GM23248 (cell line): ENCODE measurements at regions not wholly inside any gene's neighbourhood (a gene's known extent, or its start where the extent isn't known, plus 50 kb on each side); places are given as distances from the start of the nearest gene placed in this dataset.

ENCODE experiments used
- EZH2 ChIP-seq: fragments of 200-600 bp; sonication (generic); IDR thresholded peaks from 2 replicates; pipeline ENCODE4 v1.6.1; 2018; ENCODE audit warnings: antibody characterized with exemption, mild to moderate bottlenecking; ENCODE audit not compliant: insufficient read depth, poor library complexity, severe bottlenecking
- EZH2phosphoT487 ChIP-seq: fragments of 200-600 bp; sonication (generic); IDR thresholded peaks from 2 replicates; pipeline ENCODE4 v1.6.1; 2018; ENCODE audit warnings: antibody characterized with exemption, moderate library complexity, mild to moderate bottlenecking, low read depth; ENCODE audit not compliant: insufficient read depth

DNA sequence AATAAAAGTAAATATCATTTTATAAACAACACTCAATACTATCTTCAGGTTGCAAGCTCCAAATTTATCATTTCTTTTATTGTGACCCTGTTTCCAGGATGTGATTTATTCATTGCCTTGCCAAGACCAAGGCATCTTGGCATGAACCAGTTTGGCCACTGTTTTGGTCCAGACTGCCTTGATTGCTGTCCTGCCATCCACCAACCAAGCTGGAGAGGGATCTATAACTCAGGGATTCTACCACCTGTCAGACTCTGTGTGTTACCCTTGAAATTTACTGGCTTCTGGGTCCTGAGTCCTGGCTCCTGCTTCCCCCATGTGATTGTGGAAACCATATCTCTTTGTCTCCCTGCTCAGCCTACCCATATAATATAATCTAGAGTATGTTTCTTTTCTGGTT, 343.0 kb downstream of the GPAM start:
- TF ChIP-seq EZH2phosphoT487 = no peak
- no peak for TF ChIP-seq EZH2
